Activated naive CD4-positive, alpha-beta T cell treated with Interleukin-2 at 50 U/mL for 16 hours (primary cell): ENCODE measurements at regions not wholly inside any gene's neighbourhood (a gene's known extent, or its start where the extent isn't known, plus 50 kb on each side); places are given as distances from the start of the nearest gene placed in this dataset.
"Not testable (repeated sequence)": the region's sequence is repeated elsewhere in the genome, so short reads cannot be mapped to it uniquely, and the experiment has no call there.

Source experiments
- DNase-seq: peaks from one replicate; pipeline ENCODE4 v3.0.0-alpha.2; 2020

DNA sequence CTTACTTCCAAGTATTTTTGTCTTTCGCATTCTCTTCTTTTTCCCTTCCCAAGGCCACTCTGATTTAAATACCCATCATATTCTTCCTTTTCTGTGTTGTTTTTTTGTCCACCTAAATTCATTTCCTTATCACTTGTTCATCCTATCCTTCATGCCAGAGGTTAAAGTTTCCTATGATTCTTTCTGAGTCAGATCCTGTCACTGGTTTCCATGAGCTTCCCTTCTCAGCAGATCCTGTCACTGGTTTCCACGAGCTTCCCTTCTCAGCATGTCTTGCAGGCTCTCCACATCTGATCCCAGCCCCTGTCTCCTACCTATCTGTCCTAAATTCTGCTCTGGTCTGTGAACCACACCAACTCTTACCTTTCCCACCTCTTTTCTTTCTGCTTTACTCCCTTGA lies 311.8 kb upstream of the RGS6 start:
- DNase-seq: no peak

DNA sequence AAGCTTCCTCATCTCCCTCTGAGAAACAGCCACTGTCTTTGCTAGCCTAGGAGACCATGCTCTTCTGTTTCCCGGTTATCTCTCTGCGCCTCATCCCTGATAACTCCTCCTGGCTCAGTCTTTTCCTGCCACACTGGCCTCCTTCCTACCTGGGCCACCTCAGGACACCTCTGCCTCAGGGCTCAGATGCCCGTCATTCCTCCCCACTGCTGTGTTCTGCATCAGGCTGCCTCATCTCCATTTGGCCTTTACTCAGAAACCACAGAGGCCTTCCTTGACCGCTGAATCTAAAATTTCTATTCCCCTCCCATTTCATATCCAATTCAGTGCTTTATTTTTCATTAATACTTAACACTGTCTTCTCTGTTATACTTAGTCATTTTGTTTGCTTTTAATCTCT lies 311.0 kb upstream of the RGS6 start:
- DNase-seq: no peak

DNA sequence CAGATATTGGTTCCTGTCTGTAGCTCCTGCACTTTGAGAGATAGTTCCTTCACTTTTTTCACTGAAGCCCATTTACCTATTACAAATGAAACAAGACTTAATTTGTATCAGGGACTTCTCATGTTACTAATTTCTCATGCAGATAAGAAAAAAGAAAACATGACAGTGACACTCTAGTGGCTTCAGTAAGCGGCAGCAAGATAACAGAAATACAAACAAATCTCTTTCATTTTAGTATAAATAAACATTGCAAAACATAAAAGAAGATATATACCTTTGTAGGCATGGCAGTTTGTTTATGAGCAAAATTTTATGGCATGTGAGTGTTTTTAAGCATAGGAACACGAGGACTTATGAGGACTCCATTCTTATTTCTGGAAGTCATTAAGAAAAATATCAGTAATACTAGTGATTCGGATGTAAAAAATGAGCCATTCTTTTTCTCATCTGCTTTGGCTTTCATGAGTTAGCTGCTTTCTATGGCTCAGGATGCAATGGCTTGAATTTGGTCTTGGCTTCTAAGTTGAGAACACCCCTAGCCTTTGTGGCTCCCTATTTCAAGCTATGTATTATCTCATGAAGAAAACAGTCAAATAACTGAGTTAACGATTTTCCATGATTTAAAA lies 310.1 kb upstream of the RGS6 start:
- no peak for DNase-seq

DNA sequence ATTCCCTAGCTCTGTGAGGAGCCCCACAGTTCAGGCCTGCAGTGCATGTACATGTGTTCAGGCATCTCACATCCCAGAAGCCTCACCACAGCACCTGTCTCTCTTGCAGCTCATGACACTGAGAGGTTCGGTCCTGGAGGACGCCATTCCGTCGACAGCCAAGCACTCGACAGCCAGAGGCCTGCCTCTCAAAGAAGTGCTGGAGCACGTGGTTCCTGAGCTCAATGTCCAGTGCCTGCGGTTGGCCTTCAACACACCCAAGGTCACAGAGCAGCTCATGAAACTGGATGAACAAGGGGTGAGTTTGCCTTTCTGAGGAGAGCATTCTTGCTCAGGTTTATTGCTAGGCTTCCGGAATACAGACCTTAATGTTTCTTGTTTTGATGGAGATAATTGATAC lies 308.3 kb upstream of the RGS6 start:
- no peak for DNase-seq

DNA sequence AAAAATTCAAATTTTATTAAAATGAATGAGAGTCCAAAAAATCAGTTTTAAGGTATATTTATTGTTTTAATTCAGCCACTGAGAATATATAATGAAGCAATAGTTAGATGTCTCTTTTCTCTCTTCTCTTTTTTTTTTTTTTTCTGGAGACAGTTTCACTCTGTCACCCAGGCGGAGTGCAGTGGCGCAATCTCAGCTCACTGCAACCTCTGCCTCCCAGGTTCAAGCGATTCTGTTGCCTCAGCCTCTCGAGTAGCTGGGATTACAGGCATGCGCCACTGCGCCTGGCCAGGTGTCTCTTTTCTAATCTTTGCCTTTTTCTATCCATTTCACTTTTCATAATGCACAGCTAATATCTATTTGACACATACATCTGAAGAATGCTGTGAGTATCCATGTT lies 307.1 kb upstream of the RGS6 start:
- no peak for DNase-seq

DNA sequence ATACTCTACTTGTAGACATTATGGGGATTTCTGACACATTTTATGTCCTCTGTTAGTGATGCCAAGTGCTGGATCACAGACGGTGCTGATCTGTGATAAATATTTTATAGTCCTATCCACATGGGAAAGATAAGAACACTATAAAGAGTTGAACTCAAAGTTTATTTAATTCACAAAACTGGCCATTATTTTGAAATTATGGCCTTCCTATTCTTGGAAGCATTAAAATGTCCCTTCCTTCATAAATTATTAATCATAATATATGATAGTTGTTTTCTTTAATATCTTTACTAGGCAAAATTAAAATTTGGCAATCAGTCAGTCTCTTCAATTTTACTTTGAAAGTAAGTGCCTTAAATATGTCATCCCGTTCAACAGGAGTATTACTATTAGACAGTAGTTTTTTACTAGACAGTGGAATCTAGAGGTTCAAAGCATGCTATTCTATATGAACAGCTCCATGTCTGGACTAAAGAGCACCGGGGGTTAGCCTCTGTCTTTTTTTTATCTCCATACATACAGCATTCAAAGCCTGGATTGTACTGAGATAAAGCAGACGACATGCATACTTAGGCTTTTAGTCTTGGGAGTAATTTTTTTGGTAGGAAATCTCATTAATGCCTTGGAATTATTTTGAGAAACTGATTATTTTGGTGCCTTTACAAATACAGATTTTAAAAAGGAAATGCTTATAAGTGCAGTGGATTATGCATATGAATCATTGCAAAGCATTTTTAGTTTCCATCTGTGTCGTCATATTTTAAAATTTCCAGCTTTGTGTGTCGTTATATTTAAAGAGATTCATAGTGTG lies 306.1 kb upstream of the RGS6 start:
- no peak for DNase-seq

DNA sequence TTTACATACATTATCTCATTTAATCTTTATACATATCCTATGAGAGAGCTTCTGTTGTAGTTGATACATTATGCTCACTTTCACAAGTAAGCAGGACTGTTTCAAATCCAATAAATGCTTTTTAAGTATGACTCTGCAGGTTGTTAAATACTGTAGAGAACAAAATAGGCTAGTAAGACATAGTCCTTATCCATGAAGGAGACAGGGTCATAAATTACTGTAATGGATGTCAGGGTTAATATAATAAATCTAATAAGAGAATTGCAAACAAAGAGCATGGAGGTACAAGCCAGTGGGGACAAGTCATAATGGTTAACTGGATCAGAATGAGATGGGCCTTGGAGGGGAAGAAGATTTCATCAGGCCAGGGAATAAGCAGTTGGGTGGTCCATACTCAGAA lies 303.8 kb upstream of the RGS6 start:
- DNase-seq: no peak

DNA sequence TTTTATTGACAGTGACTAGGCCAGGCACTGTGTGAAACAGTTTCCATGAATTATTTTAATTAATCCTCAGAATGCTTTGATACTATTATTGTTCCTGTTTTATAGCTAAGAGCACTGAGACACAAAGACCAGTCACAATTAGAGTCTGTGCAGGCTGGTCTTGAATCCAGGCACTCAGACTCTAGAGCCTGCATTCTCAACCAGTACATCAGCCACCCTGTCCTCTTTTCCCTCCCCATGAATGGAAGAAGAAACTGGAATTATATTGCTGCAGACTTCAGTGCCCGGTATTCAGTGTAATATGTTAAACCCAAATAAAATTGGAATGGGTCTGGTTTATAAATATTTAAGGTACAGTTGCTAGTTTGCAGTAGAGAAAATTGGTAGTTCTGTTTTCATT lies 303.0 kb upstream of the RGS6 start:
- DNase-seq: no peak

DNA sequence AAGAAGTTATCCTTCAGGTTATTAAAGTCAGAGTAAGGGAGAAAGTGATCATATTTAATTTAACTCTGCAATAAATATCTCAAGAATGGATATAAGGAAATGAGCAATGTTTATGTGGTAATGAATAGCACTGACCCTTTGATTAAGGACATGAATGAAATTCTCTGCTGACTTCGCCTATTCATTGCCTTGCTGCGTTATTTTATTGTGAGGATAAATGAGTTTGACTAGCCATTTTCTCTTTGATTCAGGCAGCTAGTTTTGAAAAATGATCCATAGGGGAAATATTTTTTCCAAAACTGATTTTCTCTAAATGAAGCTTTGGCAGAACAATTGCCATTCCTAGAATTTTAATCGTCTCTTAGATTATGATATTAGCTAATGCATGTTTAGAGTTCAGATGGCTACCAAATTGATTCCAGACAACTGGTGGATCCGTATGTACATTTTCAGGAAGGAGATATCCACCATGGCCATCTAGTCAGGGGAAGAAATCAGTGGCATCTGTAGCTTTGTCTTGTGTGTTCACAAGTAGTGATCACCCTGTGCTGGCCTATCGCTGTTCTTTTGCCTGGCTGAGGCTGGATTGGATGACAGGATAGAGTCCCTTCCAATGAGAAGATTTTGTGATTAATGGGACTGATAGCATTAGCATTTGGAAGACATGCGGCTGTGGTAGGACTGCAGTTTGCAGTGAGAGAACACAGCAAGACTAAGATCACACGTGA lies 302.3 kb upstream of the RGS6 start:
- no peak for DNase-seq

DNA sequence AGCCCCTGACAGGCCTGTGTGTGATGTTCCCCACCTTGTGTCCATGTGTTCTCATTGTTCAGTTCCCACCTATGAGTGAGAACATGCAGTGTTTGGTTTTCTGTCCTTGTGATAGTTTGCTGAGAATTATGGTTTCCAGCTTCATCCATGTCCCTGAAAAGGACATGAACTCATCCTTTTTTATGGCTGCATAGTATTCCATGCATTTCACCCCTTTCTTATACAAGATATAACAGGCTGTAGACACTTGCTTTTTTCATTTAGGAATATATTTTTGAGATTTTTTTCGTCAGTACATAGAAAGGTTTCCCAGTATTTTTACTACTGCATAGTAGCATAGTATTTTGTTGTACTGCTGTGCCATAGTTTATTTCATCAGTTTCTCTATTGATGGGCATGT lies 301.2 kb upstream of the RGS6 start:
- DNase-seq: not testable (repeated sequence)

DNA sequence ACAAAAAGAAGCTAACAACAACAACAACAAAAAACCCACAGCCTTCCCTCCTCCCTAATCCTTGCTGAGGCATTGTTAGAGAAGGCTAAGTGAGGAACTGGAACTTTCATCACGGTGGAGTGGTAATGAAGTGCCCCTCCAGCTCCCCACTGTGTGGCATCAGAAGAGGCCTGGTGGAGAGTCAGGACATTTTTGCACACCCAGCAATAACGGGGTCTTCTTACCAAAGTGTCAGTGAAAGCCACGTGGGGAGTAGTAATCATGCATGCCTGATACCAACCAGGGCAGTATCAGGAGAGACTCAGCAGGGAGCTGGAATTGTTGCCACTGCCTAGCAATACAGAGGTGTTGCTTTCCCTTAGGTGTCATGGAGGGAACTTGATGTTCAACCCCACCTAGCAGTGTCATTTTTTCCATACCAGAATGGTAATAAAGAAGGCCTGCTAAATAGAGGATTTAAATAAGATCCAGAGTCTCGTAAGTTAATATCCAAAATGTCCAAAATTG lies 299.7 kb upstream of the RGS6 start:
- DNase-seq: no peak

DNA sequence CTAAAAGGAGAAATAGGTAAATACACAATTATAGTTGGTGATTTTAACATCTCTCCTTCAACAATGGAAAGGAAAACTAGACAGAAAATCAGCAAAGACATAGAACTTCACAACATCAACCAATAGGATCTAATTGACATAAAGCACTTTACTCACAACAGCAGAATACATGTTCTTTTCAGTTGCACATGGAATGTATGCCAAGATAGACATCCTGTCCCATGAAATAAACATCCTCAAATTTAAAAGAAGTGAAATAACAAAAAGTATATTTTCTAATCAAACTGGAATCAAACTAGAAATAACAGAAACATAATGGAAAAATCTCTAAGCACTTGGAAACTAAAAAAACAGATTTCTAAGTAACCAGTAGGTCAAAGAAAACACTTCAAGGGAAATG lies 296.2 kb upstream of the RGS6 start:
- no peak for DNase-seq

DNA sequence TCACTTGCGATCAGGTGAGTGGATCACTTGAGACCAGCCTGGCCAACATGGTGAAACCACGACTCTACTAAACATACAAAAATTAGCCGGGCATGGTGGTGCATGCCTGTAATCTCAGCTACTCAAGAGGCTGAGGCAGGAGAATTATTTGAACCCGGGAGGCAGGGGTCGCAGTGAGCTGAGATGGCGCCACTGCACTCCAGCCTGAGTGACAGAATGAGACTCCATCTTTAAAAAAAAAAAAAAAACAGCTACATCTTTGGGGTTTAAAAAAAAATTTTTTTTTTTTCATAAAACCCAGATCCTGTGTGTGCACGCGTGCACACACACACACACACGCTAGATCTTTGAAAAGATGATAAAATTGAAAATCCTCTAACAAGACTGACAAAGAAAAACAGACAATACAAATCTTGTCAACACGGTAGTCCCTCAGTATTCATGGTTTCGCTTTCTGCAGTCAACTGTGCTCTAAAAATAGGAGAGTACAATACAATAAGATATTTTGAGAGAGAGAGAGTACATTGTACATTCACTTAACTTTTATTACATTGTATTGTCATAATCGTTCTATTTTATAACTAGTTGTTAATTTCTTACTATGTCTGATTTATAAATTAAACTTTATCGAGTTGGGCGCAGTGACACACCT lies 295.3 kb upstream of the RGS6 start:
- DNase-seq: no peak

DNA sequence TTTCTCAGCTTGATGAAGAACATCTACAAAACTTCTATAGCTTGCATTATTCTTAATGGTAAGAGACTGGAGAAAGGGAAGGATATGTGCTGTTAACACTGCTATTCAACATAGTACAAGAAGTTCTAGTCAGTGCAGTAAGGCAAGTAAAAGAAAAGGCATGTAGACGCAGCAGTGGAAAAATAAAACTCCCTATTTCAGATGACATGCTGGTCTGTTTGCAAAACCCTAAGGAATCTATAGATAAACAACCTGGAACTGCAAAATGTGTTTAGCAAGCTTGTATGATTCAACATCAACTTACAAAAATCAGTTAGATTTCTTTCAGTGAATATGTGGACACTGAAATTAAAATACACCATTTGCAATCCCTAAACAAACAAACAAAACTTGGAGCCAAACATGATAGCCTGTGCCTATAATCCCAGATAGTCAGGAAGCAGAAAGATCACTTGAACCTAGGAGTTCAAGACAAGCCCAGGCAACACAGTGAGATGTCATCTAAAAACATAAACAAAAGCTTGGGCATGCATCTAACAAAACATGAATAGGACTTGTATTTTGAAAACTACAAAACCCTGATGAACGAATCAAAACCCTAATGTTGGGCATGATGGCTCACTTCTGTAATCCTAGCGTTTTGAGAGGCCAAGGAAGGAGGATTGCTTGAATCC lies 293.6 kb upstream of the RGS6 start:
- DNase-seq: no peak

DNA sequence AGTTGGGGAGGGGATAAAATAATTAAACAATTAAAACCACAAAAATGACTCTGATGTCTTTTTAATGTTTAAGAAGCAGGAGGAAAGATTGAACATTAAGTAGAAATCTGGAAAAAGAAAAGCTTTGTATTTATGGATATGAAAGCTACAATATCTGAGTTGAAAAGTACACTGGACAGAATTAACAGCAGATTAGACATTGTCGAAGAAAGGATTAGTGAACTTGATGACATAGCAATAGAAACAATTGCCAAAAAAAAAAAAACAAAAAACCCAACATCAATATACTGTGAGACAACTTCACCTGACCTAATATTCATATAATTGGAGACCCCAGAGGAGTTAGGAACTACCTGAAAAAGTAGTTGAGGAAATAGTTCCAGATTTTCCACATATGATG lies 289.5 kb upstream of the RGS6 start:
- DNase-seq: no peak

DNA sequence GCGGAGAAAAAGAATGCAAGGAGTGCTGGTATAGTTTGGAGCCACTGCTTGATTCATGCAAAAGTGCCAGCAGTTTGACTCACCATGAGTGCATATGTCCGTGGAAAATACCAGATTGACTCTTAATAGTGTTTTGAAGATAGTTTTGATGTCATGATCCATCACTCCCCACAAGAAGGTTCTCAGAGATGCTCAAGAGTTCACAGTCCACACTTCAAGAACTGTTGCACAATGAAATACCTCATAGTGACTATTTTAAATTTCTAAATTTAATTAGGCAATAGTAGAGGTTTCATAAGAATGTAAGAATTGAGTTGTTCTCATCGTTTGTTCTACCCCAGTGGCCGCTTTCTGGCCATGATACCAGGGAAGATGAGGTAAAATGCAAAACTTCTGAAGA lies 286.6 kb upstream of the RGS6 start:
- DNase-seq: no peak

DNA sequence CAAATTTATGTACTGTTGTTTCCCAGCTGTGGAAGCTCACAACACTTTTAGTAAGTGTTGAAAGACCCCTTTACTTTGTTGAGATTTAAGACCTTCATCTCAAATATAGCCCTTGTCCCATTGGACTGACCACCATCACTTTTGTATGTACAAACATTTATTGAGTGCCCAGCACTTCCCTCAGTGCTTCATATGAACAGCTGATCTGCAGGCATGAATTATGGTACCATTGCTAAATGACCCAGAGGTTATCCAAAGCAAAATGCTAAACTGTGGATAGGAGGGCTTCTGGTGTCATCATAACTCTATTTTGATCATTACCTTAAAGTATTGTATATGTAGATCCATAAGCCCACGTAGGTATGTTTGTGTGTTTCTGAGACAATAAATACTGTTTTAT lies 285.7 kb upstream of the RGS6 start:
- no peak for DNase-seq

DNA sequence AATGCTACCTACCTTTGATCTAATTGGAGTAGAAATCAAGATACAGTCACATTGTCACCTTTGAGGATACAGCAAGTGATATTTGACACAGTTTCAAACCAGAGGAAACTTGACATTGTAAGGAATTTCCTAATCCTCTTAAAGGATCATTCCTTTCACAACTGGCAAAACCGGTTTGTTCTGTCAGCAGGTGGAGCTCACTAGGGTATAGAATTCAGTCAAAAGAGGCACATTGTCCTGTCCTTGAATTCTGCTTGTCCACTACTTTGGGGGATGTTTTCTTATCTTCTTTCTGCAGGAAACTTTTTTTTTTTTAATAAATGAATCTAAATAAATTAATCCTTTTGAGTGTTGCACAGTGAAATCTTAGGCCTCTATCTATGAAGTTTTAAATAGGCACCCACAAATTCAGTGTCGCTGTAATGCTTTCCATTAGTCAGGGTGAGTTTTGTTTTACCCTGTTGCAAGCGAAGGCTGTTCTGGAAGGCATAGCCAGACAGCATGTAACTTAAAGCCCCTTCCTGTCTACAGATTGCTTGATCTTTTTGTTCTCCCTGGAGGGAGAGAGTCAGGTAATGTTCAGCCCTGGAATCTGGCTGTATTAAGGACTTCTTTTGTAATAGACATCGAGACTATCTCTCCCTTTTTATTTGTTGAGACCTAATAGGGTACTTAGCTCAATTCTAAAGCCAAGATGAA lies 285.0 kb upstream of the RGS6 start:
- DNase-seq: no peak

DNA sequence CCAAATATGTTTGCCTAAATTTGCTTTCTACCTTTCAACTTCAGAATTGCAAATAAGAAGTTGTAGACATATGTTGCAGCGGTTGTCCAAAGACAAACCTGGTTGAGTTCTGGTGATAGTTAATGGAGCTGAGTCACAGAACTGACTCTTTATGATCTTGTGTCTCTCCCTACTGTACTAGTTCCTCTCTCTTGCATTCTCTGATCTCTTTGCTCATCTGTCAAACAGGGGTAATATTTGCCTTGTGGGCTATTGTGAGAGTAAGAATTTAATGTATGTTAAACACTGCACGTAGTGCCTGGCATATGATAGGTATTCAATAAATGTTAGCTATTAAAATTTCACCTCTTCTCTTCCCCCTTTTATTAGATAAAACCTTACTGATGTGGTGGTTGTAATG lies 283.5 kb upstream of the RGS6 start:
- DNase-seq: no peak

DNA sequence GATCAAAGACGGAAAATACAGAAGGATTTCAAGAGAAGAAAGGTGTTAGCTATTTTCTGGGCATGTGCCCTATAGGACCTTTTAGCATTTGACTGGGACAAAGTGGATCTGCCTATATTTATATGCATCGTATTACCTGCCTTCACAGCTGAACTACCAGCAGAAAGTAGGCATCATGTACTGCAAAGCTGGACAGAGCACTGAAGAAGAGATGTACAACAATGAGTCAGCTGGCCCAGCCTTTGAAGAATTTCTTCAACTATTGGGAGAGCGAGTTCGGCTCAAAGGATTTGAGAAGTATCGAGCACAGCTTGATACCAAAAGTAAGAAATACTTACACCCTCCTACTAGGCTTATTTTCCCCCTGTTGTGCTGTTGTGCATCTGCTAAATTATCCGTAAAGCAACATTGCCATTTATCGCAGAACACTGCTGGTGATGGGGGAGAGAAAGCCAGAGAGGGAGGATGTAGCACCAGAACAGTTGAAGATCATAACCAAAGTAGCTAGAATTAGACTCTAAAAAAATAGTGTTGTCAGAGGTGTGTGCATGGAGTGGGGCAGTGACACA lies 282.0 kb upstream of the RGS6 start:
- no peak for DNase-seq

DNA sequence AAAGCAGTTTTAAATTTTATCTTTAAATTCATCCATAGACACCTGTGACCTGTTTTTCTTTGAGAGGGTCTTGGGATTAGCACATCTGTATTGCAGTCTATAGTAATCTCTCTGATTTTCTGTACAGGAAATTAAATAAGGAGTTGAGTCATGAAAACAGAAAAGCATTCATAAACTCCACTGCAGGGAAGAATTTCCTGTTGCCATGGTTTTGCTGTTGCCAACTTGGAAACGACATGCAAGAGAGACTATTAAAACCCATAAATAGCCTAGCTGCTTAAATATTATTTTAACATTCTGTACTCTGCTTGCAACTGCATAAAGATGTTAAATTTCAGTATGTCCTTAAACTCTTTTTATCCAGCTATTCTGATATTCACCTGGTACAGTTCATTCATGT lies 281.0 kb upstream of the RGS6 start:
- no peak for DNase-seq

DNA sequence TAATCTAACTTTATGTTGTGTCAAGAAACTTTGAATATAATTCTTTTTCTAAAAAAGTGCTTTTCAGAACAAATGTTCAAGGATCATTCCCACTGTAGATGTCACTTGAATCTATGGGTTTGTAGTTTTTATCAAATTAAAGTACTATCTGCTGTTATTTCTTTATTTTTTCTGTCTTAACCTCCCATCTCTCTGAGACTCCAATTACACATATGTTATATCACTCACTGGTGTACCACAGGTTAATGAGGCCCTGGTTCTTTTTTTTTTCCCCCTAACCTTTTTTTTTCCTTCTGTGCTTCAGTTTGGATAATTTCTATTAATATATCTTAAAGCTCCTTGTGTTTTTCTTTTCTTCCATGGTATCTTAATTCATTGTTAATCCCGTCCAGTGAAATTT lies 279.9 kb upstream of the RGS6 start:
- no peak for DNase-seq
